ENCODE measurements at regions not wholly inside any gene's neighbourhood (a gene's known extent, or its start where the extent isn't known, plus 50 kb on each side); places are given as distances from the start of the nearest gene placed in this dataset.

DNA sequence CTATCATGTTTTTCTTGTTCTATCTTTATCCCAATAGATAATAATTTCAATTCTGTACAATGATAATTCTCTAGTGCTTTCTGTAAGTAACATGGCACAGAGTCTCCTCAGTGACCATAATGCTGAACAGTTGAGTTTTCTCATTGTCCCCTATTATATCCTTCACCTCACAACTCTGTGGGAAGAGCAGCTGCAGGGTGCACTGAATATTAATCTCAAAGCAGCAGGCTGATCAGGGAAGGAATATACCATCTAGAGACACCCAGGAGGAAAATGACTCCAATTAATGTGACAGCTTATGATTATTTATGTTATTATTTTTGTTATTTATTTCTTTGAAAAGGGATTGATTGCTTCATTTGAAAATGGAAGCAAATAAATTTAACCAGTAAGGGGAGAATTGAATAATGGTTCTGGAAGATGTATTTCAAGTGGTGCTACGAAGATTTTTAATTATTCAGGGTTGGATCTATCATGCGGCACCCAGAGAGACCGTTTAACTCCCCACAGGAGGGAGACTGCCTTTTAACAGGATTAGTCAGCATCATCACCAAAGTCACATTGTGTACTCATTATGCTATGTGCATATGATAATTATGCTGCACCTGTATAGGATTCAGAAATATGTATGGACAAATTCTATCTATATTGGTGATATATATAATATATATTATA is 1015.7 kb upstream of the GOT2 start (continued):
- TF ChIP-seq, protein P1, sequence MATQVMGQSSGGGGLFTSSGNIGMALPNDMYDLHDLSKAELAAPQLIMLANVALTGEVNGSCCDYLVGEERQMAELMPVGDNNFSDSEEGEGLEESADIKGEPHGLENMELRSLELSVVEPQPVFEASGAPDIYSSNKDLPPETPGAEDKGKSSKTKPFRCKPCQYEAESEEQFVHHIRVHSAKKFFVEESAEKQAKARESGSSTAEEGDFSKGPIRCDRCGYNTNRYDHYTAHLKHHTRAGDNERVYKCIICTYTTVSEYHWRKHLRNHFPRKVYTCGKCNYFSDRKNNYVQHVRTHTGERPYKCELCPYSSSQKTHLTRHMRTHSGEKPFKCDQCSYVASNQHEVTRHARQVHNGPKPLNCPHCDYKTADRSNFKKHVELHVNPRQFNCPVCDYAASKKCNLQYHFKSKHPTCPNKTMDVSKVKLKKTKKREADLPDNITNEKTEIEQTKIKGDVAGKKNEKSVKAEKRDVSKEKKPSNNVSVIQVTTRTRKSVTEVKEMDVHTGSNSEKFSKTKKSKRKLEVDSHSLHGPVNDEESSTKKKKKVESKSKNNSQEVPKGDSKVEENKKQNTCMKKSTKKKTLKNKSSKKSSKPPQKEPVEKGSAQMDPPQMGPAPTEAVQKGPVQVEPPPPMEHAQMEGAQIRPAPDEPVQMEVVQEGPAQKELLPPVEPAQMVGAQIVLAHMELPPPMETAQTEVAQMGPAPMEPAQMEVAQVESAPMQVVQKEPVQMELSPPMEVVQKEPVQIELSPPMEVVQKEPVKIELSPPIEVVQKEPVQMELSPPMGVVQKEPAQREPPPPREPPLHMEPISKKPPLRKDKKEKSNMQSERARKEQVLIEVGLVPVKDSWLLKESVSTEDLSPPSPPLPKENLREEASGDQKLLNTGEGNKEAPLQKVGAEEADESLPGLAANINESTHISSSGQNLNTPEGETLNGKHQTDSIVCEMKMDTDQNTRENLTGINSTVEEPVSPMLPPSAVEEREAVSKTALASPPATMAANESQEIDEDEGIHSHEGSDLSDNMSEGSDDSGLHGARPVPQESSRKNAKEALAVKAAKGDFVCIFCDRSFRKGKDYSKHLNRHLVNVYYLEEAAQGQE (IDR thresholded peaks at IDR 0.05; ENCODE audit: unreplicated experiment) = no peak
- no peak for TF ChIP-seq STAT1 (IDR thresholded peaks at IDR 0.05; ENCODE audit: unreplicated experiment)
- no peak for TF ChIP-seq ZNF331 (CRISPR knock-in tag; IDR thresholded peaks at IDR 0.05; ENCODE audit: low read depth)
- no peak for TF ChIP-seq ZNF114 (CRISPR knock-in tag; IDR thresholded peaks at IDR 0.05)
- TF ChIP-seq NANOG (IDR thresholded peaks at IDR 0.05; ENCODE audit: borderline replicate concordance) = no peak

DNA sequence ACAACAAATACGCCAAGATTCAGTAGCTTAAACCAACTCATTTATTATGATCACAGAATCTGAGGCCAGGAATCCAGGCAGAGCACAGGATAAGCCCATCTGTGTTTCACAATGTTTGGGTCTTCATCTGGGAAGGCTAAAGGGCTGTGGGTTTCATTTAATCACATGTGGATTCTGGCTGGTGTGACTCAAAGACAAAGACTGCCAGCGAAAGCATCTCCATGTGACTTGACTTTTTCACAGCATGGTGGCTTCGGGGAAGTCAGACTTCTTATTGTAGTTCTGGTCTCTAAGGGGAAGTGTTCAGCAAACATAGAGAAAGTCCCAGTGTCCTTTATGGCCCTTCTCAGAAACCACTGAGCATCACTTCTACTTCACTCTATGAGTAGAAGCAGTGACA is 1014.4 kb upstream of the GOT2 start:
- Histone ChIP-seq H3K4me3 (no peak overlapping the region), H3K4me2 (no peak overlapping the region), H3K9me2 (ENCODE audit: insufficient read depth) (no peaks in the 10 kb centered on the region), H3K27me3 (ENCODE audit: insufficient read depth) (no peaks in the 10 kb centered on the region), H3F3A (replicated peaks; ENCODE audit: low read depth) (no peaks in the 10 kb centered on the region), H3K4me1 (ENCODE audit: insufficient read depth) (no peaks in the 10 kb centered on the region), H3K27ac (ENCODE audit: low read depth) (no peak overlapping the region), H2AFZ (peak overlapping the region; percentile 11; the same call in 1 of the 2 replicates), H3K79me2 (replicated peaks; ENCODE audit: insufficient read depth) (no peaks in the 10 kb centered on the region), H4K20me1 (replicated peaks; ENCODE audit: insufficient read depth) (no peaks in the 10 kb centered on the region), H3K36me3 (ENCODE audit: insufficient read depth) (no peaks in the 10 kb centered on the region)
- ATAC-seq = no peak; the same call in 2 of the 3 replicates
- Mint-ChIP-seq H3K9me3 (no peaks in the 10 kb centered on the region), H3K27me3 (ENCODE audit: insufficient read depth, low read depth, poor library complexity) (peaks cover 1% of the 10 kb centered on the region), H3K27ac (no peak overlapping the region), H3K4me1 (0 out of 3 replicates have a peak, but pooled peaks cover 3% of the 10 kb centered on the region), H3K4me3 (no peak overlapping the region), H3K36me3 (ENCODE audit: low read depth) (no peaks in the 10 kb centered on the region)
- DNase-seq (ENCODE audit: low spot score) = peak; percentile 34
- TF ChIP-seq ZNF114 (CRISPR knock-in tag; IDR thresholded peaks at IDR 0.05) (no peak), POLR2AphosphoS5 (IDR thresholded peaks at IDR 0.05; ENCODE audit: low read depth) (no peak), JUNB (IDR thresholded peaks at IDR 0.05; ENCODE audit: unreplicated experiment) (no peak), CREB1 (CRISPR knock-in tag; IDR thresholded peaks at IDR 0.05; ENCODE audit: low read depth) (no peak), EZH2 (IDR thresholded peaks at IDR 0.05; ENCODE audit: low read depth, unreplicated experiment) (no peak), STAT1 (IDR thresholded peaks at IDR 0.05; ENCODE audit: unreplicated experiment) (no peak), ZNF331 (CRISPR knock-in tag; IDR thresholded peaks at IDR 0.05; ENCODE audit: low read depth) (no peak)
- TF ChIP-seq, protein P2, sequence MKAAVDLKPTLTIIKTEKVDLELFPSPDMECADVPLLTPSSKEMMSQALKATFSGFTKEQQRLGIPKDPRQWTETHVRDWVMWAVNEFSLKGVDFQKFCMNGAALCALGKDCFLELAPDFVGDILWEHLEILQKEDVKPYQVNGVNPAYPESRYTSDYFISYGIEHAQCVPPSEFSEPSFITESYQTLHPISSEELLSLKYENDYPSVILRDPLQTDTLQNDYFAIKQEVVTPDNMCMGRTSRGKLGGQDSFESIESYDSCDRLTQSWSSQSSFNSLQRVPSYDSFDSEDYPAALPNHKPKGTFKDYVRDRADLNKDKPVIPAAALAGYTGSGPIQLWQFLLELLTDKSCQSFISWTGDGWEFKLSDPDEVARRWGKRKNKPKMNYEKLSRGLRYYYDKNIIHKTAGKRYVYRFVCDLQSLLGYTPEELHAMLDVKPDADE (IDR thresholded peaks at IDR 0.05) = no peak
- TF ChIP-seq, protein P1 (IDR thresholded peaks at IDR 0.05; ENCODE audit: unreplicated experiment) = no peak
